Caco-2 (cell line): ENCODE measurements at regions not wholly inside any gene's neighbourhood (a gene's known extent, or its start where the extent isn't known, plus 50 kb on each side); places are given as distances from the start of the nearest gene placed in this dataset.

Experiments used
- BruUV-seq: library from RNA; stranded (reverse); fragments of 400-500 nt; replicated peaks from 2 replicates; lab custom pipeline; 2021; lab: Mats Ljungman, UMichigan
- CTCF ChIA-PET: fragments of 300-600 bp; sonication (Branson Sonifier 250); formaldehyde crosslinking; loops from one replicate; lab custom pipeline; 2022; ENCODE audit warnings: antibody characterized with exemption; lab: Charles Lee
- POLR2A ChIA-PET: fragments of 300-600 bp; sonication (Branson Sonifier 250); formaldehyde crosslinking; loops from one replicate; lab custom pipeline; 2022; ENCODE audit warnings: antibody characterized with exemption; lab: Charles Lee
- DNase-seq, 2 experiments: peaks; one replicate each; pipeline versions ENCODE4 v3.0.0 to v3.0.0-alpha.2; 2020 to 2022
- H3K27me3 ChIP-seq: replicated peaks from 2 replicates; pipeline ENCODE4 v1.6.0; 2011; ENCODE audit warnings: low read length; ENCODE audit not compliant: control insufficient read depth, insufficient read depth
- H3K36me3 ChIP-seq: 2 replicates; pipeline ENCODE4 v1.5.1; 2011; ENCODE audit warnings: low read length; ENCODE audit not compliant: control insufficient read depth, insufficient read depth
- H3K4me1 ChIP-seq: fragments of 250-450 bp; sonication (Bioruptor Pico); 2 replicates; pipeline ENCODE4 v1.5.1; 2020; ENCODE audit warnings: mild to moderate bottlenecking
- H3K4me3 ChIP-seq: 2 replicates; pipeline ENCODE4 v1.5.1; 2011; ENCODE audit warnings: low read depth, mild to moderate bottlenecking, control low read depth, low read length
- H3K9me3 ChIP-seq: fragments of 250-450 bp; sonication (Bioruptor Pico); 2 replicates; pipeline ENCODE4 v1.5.1; 2020; ENCODE audit warnings: mild to moderate bottlenecking, moderate library complexity
- H3K27ac Mint-ChIP-seq: one replicate; pipeline ENCODE4 v1.8.0; 2022; ENCODE audit warnings: mixed read lengths; ENCODE audit not compliant: unreplicated experiment
- H3K27me3 Mint-ChIP-seq: one replicate; pipeline ENCODE4 v1.8.0; 2022; ENCODE audit warnings: mixed read lengths; ENCODE audit not compliant: insufficient read depth, unreplicated experiment
- H3K36me3 Mint-ChIP-seq: one replicate; pipeline ENCODE4 v1.8.0; 2022; ENCODE audit warnings: mild to moderate bottlenecking, mixed read lengths; ENCODE audit not compliant: insufficient read depth, unreplicated experiment
- H3K4me1 Mint-ChIP-seq: one replicate; pipeline ENCODE4 v1.8.0; 2022; ENCODE audit warnings: low read depth, mixed read lengths; ENCODE audit not compliant: unreplicated experiment
- H3K4me3 Mint-ChIP-seq: one replicate; pipeline ENCODE4 v1.8.0; 2022; ENCODE audit warnings: mild to moderate bottlenecking, moderate library complexity, mixed read lengths; ENCODE audit not compliant: unreplicated experiment
- H3K9me3 Mint-ChIP-seq: one replicate; pipeline ENCODE4 v1.8.0; 2022; ENCODE audit warnings: mixed read lengths; ENCODE audit not compliant: unreplicated experiment
- intact Hi-C: fragments of 100-400 bp; cut with micrococcal nuclease; formaldehyde crosslinking; loops from one replicate; pipeline ENCODE4 v1.10.0; 2022; ENCODE audit not compliant: unreplicated experiment
- TF ChIP-seq, protein P1 (sequence below), 2 experiments: fragments of 200-600 bp in 1 of 2; IDR thresholded peaks; 1 replicate in 1 of 2; 2 replicates in 1 of 2; pipeline versions ENCODE4 v1.5.1 to v1.8.0; 2011 to 2022; ENCODE audit warnings: antibody characterized with exemption in 1 of 2, control low read depth in 1 of 2, inconsistent platforms in 1 of 2, low read depth in 1 of 2, low read length in 1 of 2, mild to moderate bottlenecking in 1 of 2, moderate library complexity in 1 of 2; ENCODE audit not compliant: insufficient read depth in 1 of 2, severe bottlenecking in 1 of 2, unreplicated experiment in 1 of 2

GRCh38 chr2:217419055-217419671 lies 559.3 kb upstream of the TNP1 start:
- Histone ChIP-seq H3K36me3 (no peaks in the 10 kb centered on the region), H3K4me1 (no peaks in the 10 kb centered on the region), H3K4me3 (no peak overlapping the region), H3K27me3 (no peaks in the 10 kb centered on the region; the same call in 1 of the 2 replicates), H3K9me3 (no peaks in the 10 kb centered on the region; the same call in 1 of the 2 replicates)
- Mint-ChIP-seq H3K9me3 (no peaks in the 10 kb centered on the region), H3K4me1 (no peaks in the 10 kb centered on the region), H3K27me3 (peaks cover 18% of the 10 kb centered on the region), H3K4me3 (no peak overlapping the region), H3K36me3 (no peaks in the 10 kb centered on the region), H3K27ac (no peak overlapping the region)
- POLR2A ChIA-PET, result no interaction called here
- TF ChIP-seq, protein P1, sequence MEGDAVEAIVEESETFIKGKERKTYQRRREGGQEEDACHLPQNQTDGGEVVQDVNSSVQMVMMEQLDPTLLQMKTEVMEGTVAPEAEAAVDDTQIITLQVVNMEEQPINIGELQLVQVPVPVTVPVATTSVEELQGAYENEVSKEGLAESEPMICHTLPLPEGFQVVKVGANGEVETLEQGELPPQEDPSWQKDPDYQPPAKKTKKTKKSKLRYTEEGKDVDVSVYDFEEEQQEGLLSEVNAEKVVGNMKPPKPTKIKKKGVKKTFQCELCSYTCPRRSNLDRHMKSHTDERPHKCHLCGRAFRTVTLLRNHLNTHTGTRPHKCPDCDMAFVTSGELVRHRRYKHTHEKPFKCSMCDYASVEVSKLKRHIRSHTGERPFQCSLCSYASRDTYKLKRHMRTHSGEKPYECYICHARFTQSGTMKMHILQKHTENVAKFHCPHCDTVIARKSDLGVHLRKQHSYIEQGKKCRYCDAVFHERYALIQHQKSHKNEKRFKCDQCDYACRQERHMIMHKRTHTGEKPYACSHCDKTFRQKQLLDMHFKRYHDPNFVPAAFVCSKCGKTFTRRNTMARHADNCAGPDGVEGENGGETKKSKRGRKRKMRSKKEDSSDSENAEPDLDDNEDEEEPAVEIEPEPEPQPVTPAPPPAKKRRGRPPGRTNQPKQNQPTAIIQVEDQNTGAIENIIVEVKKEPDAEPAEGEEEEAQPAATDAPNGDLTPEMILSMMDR (IDR thresholded peaks at IDR 0.05; ENCODE audit: insufficient read depth in 1 of 2, low read depth in 1 of 2, low read length in 1 of 2, severe bottlenecking in 1 of 2, unreplicated experiment in 1 of 2), result no peak
- CTCF ChIA-PET, result no interaction called here
- intact Hi-C loops, result no loop called here
- BruUV-seq, result no TSS peak
- no peak for DNase-seq

- ChIA-PET POLR2A (no interaction called here), CTCF (no interaction called here)
- BruUV-seq, result no TSS peak
- Mint-ChIP-seq H3K27me3 (peaks cover 21% of the 10 kb centered on the region), H3K4me3 (no peak overlapping the region), H3K27ac (no peak overlapping the region), H3K9me3 (no peaks in the 10 kb centered on the region), H3K4me1 (no peaks in the 10 kb centered on the region), H3K36me3 (no peaks in the 10 kb centered on the region)
- intact Hi-C loops, result no loop called here
- Histone ChIP-seq H3K27me3 (no peaks in the 10 kb centered on the region; the same call in 1 of the 2 replicates), H3K4me1 (no peaks in the 10 kb centered on the region), H3K9me3 (no peaks in the 10 kb centered on the region; the same call in 1 of the 2 replicates), H3K4me3 (no peak overlapping the region), H3K36me3 (no peaks in the 10 kb centered on the region)
- DNase-seq, result no peak
- TF ChIP-seq, protein P1 (IDR thresholded peaks at IDR 0.05; ENCODE audit: insufficient read depth in 1 of 2, low read depth in 1 of 2, low read length in 1 of 2, severe bottlenecking in 1 of 2, unreplicated experiment in 1 of 2), result no peak
These were observed 558.7 kb upstream of the TNP1 start for GRCh38 chr2:217418544-217418943.

- H3K27me3 Mint-ChIP-seq, result peaks cover 21% of the 10 kb centered on the region
- ChIA-PET POLR2A (no interaction called here), CTCF (no interaction called here)
- no peak overlapping the region for H3K27ac Mint-ChIP-seq
- H3K4me1 ChIP-seq, result no peaks in the 10 kb centered on the region
- H3K9me3 ChIP-seq, result no peaks in the 10 kb centered on the region; the same call in 1 of the 2 replicates
- no peak overlapping the region for H3K4me3 Mint-ChIP-seq
- intact Hi-C loops, result no loop called here
- DNase-seq, result no peak
- TF ChIP-seq, protein P1 (IDR thresholded peaks at IDR 0.05; ENCODE audit: insufficient read depth in 1 of 2, low read depth in 1 of 2, low read length in 1 of 2, severe bottlenecking in 1 of 2, unreplicated experiment in 1 of 2), result no peak
- no peak overlapping the region for H3K4me3 ChIP-seq
- no peaks in the 10 kb centered on the region for H3K9me3 Mint-ChIP-seq
- H3K36me3 ChIP-seq, result no peaks in the 10 kb centered on the region
- H3K27me3 ChIP-seq, result no peaks in the 10 kb centered on the region; the same call in 1 of the 2 replicates
- BruUV-seq, result no TSS peak
- no peaks in the 10 kb centered on the region for H3K4me1 Mint-ChIP-seq
- no peaks in the 10 kb centered on the region for H3K36me3 Mint-ChIP-seq
These were observed 558.2 kb upstream of the TNP1 start for GRCh38 chr2:217418090-217418489.
